ENCODE measurements at regions not wholly inside any gene's neighbourhood (a gene's known extent, or its start where the extent isn't known, plus 50 kb on each side); places are given as distances from the start of the nearest gene placed in this dataset.

GRCh38 chr2:128617029-128617590 lies 298.4 kb upstream of the HS6ST1 start:
- Histone ChIP-seq H3K9ac (ENCODE audit: control insufficient read depth, extremely low read depth, insufficient read depth, low read length) (no peak overlapping the region), H4K20me1 (ENCODE audit: control insufficient read depth, extremely low read depth, insufficient read depth, low read length) (no peaks in the 10 kb centered on the region), H3K27ac (ENCODE audit: control insufficient read depth, insufficient read depth, low read length) (no peak overlapping the region), H3K27me3 (ENCODE audit: control insufficient read depth, extremely low read depth, insufficient read depth, low read length) (no peaks in the 10 kb centered on the region), H3K79me2 (ENCODE audit: control insufficient read depth, insufficient read depth, low read length) (no peaks in the 10 kb centered on the region), H3K4me3 (ENCODE audit: control insufficient read depth in 2 of 3, extremely low read depth in 1 of 3, insufficient read depth in 2 of 3, low read depth in 1 of 3, low read length in 3 of 3) (no peak overlapping the region), H3K9me1 (ENCODE audit: control insufficient read depth, extremely low read depth, insufficient read depth, low read length) (no peaks in the 10 kb centered on the region), H3K4me1 (ENCODE audit: control insufficient read depth, extremely low read depth, insufficient read depth, low read length) (no peaks in the 10 kb centered on the region), H2AFZ (ENCODE audit: control insufficient read depth, low read length) (no peak overlapping the region), H3K4me2 (ENCODE audit: control insufficient read depth, extremely low read depth, insufficient read depth, low read depth, low read length) (no peak overlapping the region), H3K9me3 (ENCODE audit: control insufficient read depth, low read depth, low read length) (no peaks in the 10 kb centered on the region), H3K36me3 (ENCODE audit: control insufficient read depth in 2 of 2, extremely low read depth in 1 of 2, insufficient read depth in 2 of 2, low read length in 2 of 2) (no peaks in the 10 kb centered on the region)
- TF ChIP-seq EZH2 (IDR thresholded peaks at IDR 0.05; ENCODE audit: low read length) (no peak), CTCF (optimal IDR thresholded peaks at IDR 0.05 in 1 of 3, IDR thresholded peaks at IDR 0.05 in 1 of 3, conservative IDR thresholded peaks at IDR 0.05 in 1 of 3; ENCODE audit: extremely low read depth in 1 of 3, insufficient read depth in 2 of 3, low read length in 3 of 3) (no peak)
- dilution Hi-C loops (cut with MboI; ENCODE audit: extremely low pct_ligation_motif_present, low sequenced_read_pairs), result no loop called here
- FAIRE-seq (no peak), DNase-seq (ENCODE audit: low read depth, low spot score) (no peak)

- Histone ChIP-seq H3K4me2 (ENCODE audit: control insufficient read depth, extremely low read depth, insufficient read depth, low read depth, low read length) (no peak overlapping the region), H3K9me3 (ENCODE audit: control insufficient read depth, low read depth, low read length) (no peaks in the 10 kb centered on the region), H4K20me1 (ENCODE audit: control insufficient read depth, extremely low read depth, insufficient read depth, low read length) (no peaks in the 10 kb centered on the region), H3K36me3 (ENCODE audit: control insufficient read depth in 2 of 2, extremely low read depth in 1 of 2, insufficient read depth in 2 of 2, low read length in 2 of 2) (no peaks in the 10 kb centered on the region), H3K9ac (ENCODE audit: control insufficient read depth, extremely low read depth, insufficient read depth, low read length) (no peak overlapping the region), H3K27me3 (ENCODE audit: control insufficient read depth, extremely low read depth, insufficient read depth, low read length) (no peaks in the 10 kb centered on the region), H3K4me3 (ENCODE audit: control insufficient read depth in 2 of 3, extremely low read depth in 1 of 3, insufficient read depth in 2 of 3, low read depth in 1 of 3, low read length in 3 of 3) (no peak overlapping the region), H3K4me1 (ENCODE audit: control insufficient read depth, extremely low read depth, insufficient read depth, low read length) (no peaks in the 10 kb centered on the region), H3K79me2 (ENCODE audit: control insufficient read depth, insufficient read depth, low read length) (no peaks in the 10 kb centered on the region), H2AFZ (ENCODE audit: control insufficient read depth, low read length) (no peak overlapping the region), H3K9me1 (ENCODE audit: control insufficient read depth, extremely low read depth, insufficient read depth, low read length) (no peaks in the 10 kb centered on the region), H3K27ac (ENCODE audit: control insufficient read depth, insufficient read depth, low read length) (no peak overlapping the region)
- no peak for DNase-seq (ENCODE audit: low read depth, low spot score)
- no peak for TF ChIP-seq CTCF (optimal IDR thresholded peaks at IDR 0.05 in 1 of 3, IDR thresholded peaks at IDR 0.05 in 1 of 3, conservative IDR thresholded peaks at IDR 0.05 in 1 of 3; ENCODE audit: extremely low read depth in 1 of 3, insufficient read depth in 2 of 3, low read length in 3 of 3)
- dilution Hi-C loops (cut with MboI; ENCODE audit: extremely low pct_ligation_motif_present, low sequenced_read_pairs), result no loop called here
- FAIRE-seq, result no peak
These were observed 299.0 kb upstream of the HS6ST1 start for GRCh38 chr2:128617661-128618060.
